K562 (cell line): ENCODE measurements at regions not wholly inside any gene's neighbourhood (a gene's known extent, or its start where the extent isn't known, plus 50 kb on each side); places are given as distances from the start of the nearest gene placed in this dataset.

ENCODE experiments used
- ATAC-seq: fragments of 200-7000 bp; cut with Tn5 transposase; 3 replicates; pipeline ENCODE4 v1.9.1; 2020; ENCODE audit warnings: moderate library complexity
- BruUV-seq: library from RNA; stranded (reverse); fragments of 400-500 nt; replicated peaks from 2 replicates; lab custom pipeline; 2021; lab: Mats Ljungman, UMichigan
- CTCF ChIA-PET: fragments of 300-600 bp; formaldehyde crosslinking; extraction: SDS; loops from one replicate; lab custom pipeline; 2021; ENCODE audit warnings: low intra/inter-chr PET ratio; lab: Yijun Ruan, JAX
- POLR2A ChIA-PET: fragments of 300-600, 350-650 bp; sonication (Branson Sonifier 250); formaldehyde crosslinking; extraction: SDS; loops from one replicate; lab custom pipeline; 2021; ENCODE audit warnings: antibody characterized with exemption, inconsistent platforms; lab: Yijun Ruan, JAX
- DNase-seq, 4 experiments: peaks; one replicate each; pipeline versions ENCODE4 v3.0.0 to v3.0.0-alpha.2; 2011 to 2018; ENCODE audit warnings: low spot score in 3 of 4, mixed read lengths in 3 of 4; ENCODE audit errors: extremely low read depth in 1 of 4
- FAIRE-seq: peaks from 2 replicates; lab custom pipeline; 2011; peaks lifted over from hg19 to GRCh38; lab: Jason Lieb, UNC
- H2AFZ ChIP-seq: 2 replicates; pipeline ENCODE4 v1.6.0; 2011; ENCODE audit warnings: low read depth, low read length, control low read depth, inconsistent platforms
- H3K27ac ChIP-seq: fragments of 200-600 bp; 3 replicates; pipeline ENCODE4 v1.8.0; 2011; ENCODE audit warnings: low read depth, mild to moderate bottlenecking, control low read depth, inconsistent platforms, low read length, moderate library complexity, mixed read lengths; ENCODE audit errors: extremely low read depth
- H3K27me3 ChIP-seq, 2 experiments: fragments of 300-600 bp in 1 of 2; 2 replicates in 1 of 2; 3 replicates in 1 of 2; pipeline versions ENCODE4 v1.6.0 to v1.8.0; 2011; ENCODE audit warnings: inconsistent platforms in 2 of 2, low read length in 2 of 2, mild to moderate bottlenecking in 1 of 2, mixed read lengths in 1 of 2, moderate library complexity in 1 of 2; ENCODE audit not compliant: control insufficient read depth in 2 of 2, insufficient read depth in 2 of 2
- H3K36me3 ChIP-seq: fragments of 300-600 bp; 3 replicates; pipeline ENCODE4 v1.8.0; 2011; ENCODE audit warnings: mild to moderate bottlenecking, low read length, inconsistent platforms; ENCODE audit not compliant: control insufficient read depth, insufficient read depth
- H3K4me1 ChIP-seq, 2 experiments: fragments of 200-600 bp in 1 of 2; replicated peaks in 1 of 2; 2 replicates in 1 of 2; 3 replicates in 1 of 2; pipeline versions ENCODE4 v1.5.1 to v1.8.0; 2011; ENCODE audit warnings: inconsistent platforms in 2 of 2, low read length in 2 of 2, mild to moderate bottlenecking in 1 of 2, mixed read lengths in 1 of 2, moderate library complexity in 1 of 2; ENCODE audit not compliant: control insufficient read depth in 2 of 2, insufficient read depth in 2 of 2
- H3K4me2 ChIP-seq: 2 replicates; pipeline ENCODE4 v1.6.1; 2011; ENCODE audit warnings: low read length, control low read depth, inconsistent platforms, mixed read lengths; ENCODE audit not compliant: insufficient read depth
- H3K4me3 ChIP-seq: fragments of 200-600 bp; sonication (generic), shearing (Covaris generic); 2 replicates; pipeline ENCODE4 v1.5.1; 2016; ENCODE audit warnings: control low read depth, inconsistent platforms
- H3K79me2 ChIP-seq: fragments of 200-600 bp; 3 replicates; pipeline ENCODE4 v1.8.0; 2011; ENCODE audit warnings: low read length, inconsistent platforms; ENCODE audit not compliant: control insufficient read depth, insufficient read depth
- H3K9ac ChIP-seq, 2 experiments: 2 replicates each; pipeline versions ENCODE4 v1.6.0 to v1.6.1; 2011; ENCODE audit warnings: low read depth in 2 of 2, low read length in 2 of 2, control low read depth in 1 of 2, inconsistent platforms in 1 of 2, mild to moderate bottlenecking in 1 of 2, mixed read lengths in 1 of 2; ENCODE audit not compliant: insufficient read depth in 1 of 2
- H3K9me1 ChIP-seq: one replicate; pipeline ENCODE4 v1.6.0; 2011; ENCODE audit warnings: inconsistent platforms, mild to moderate bottlenecking, low read length, moderate library complexity; ENCODE audit not compliant: control insufficient read depth, insufficient read depth
- H3K9me3 ChIP-seq: replicated peaks from 2 replicates; pipeline ENCODE4 v1.5.1; 2011; ENCODE audit warnings: low read depth, low read length, inconsistent platforms; ENCODE audit not compliant: control insufficient read depth, insufficient read depth
- H4K20me1 ChIP-seq: replicated peaks from 2 replicates; pipeline ENCODE4 v1.6.1; 2011; ENCODE audit warnings: low read length, inconsistent platforms, mixed read lengths; ENCODE audit not compliant: control insufficient read depth, insufficient read depth
- MGA ChIP-seq: fragments of 450-650 bp; IDR thresholded peaks from 2 replicates; pipeline ENCODE4 v1.6.1; 2016; ENCODE audit warnings: mild to moderate bottlenecking, moderate library complexity
- NR1H2 ChIP-seq: sonication (generic); formaldehyde crosslinking; IDR thresholded peaks from 2 replicates; pipeline ENCODE4 v1.4.0; 2020; ENCODE audit warnings: mild to moderate bottlenecking, missing genetic modification reagents
- WGBS: fragments of 100-300 bp; shearing (Covaris generic); methylation state at CpG from one replicate; pipeline ENCODE4 v1.1.6; 2016; ENCODE audit warnings: low coverage, mixed read lengths; ENCODE audit not compliant: insufficient coverage; ENCODE audit errors: missing lambda C conversion rate; 5-methylcytosine and 5-hydroxymethylcytosine counted together
- in situ Hi-C: fragments of 300-500 bp; cut with MboI; formaldehyde crosslinking; loops from 4 replicates; pipeline ENCODE4 v1.15.0; 2018; ENCODE audit warnings: inconsistent platforms, mixed read lengths
- intact Hi-C: fragments of 100-400 bp; cut with micrococcal nuclease; formaldehyde crosslinking; loops from 2 replicates; pipeline ENCODE4 v1.14.2; 2022

GRCh38 chr10:37640301-37640700 is 217.1 kb downstream of the ZNF248 start:
- WGBS: 3% methylated on average over 8 of the region's 8 CpGs
- no peaks in the 10 kb centered on the region for H3K79me2 ChIP-seq
- POLR2A ChIA-PET: no interaction called here
- no peak overlapping the region for H3K27ac ChIP-seq
- CTCF ChIA-PET: no interaction called here
- no peak overlapping the region for H3K9ac ChIP-seq
- in situ Hi-C loops (no loop called here), intact Hi-C loops (no loop called here)
- H3K9me1 ChIP-seq: no peaks in the 10 kb centered on the region
- H4K20me1 ChIP-seq: no peaks in the 10 kb centered on the region
- H2AFZ ChIP-seq: no peak overlapping the region
- no peaks in the 10 kb centered on the region for H3K9me3 ChIP-seq
- no peaks in the 10 kb centered on the region for H3K27me3 ChIP-seq
- H3K36me3 ChIP-seq: no peaks in the 10 kb centered on the region
- no peak overlapping the region for H3K4me2 ChIP-seq
- no peaks in the 10 kb centered on the region for H3K4me1 ChIP-seq
- DNase-seq (no peak), FAIRE-seq (no peak), ATAC-seq (no peak)
- no peak overlapping the region for H3K4me3 ChIP-seq
- no TSS peak for BruUV-seq
- TF ChIP-seq NR1H2 (CRISPR knock-in tag): no peak
- no peak for TF ChIP-seq MGA
